22Rv1 (cell line): ENCODE measurements at regions not wholly inside any gene's neighbourhood (a gene's known extent, or its start where the extent isn't known, plus 50 kb on each side); places are given as distances from the start of the nearest gene placed in this dataset.

Experiments
- CTCF ChIP-seq: fragments of 450-650 bp; IDR thresholded peaks from 2 replicates; pipeline ENCODE4 v1.5.1; 2017; ENCODE audit warnings: mild to moderate bottlenecking
- ZFX ChIP-seq: fragments of 450-650 bp; IDR thresholded peaks from 2 replicates; pipeline ENCODE4 v1.6.1; 2017; ENCODE audit warnings: antibody characterized with exemption, borderline replicate concordance

- TF ChIP-seq CTCF: no peak
- TF ChIP-seq ZFX: no peak
Measured at GRCh38 chr11:44507491-44507890, 58.0 kb upstream of the CD82 start.
